ENCODE measurements at regions not wholly inside any gene's neighbourhood (a gene's known extent, or its start where the extent isn't known, plus 50 kb on each side); places are given as distances from the start of the nearest gene placed in this dataset.

- TF ChIP-seq EZH2 (IDR thresholded peaks at IDR 0.05; ENCODE audit: insufficient read depth, low read length) (no peak), CTCF (IDR thresholded peaks at IDR 0.05; ENCODE audit: insufficient read depth, low read depth, low read length) (no peak)
Measured at GRCh38 chr13:40132249-40132648, 476.8 kb downstream of the COG6 start.

Measured in astrocyte (in vitro differentiated cells and primary cell).